ENCODE measurements at regions not wholly inside any gene's neighbourhood (a gene's known extent, or its start where the extent isn't known, plus 50 kb on each side); places are given as distances from the start of the nearest gene placed in this dataset.

DNA sequence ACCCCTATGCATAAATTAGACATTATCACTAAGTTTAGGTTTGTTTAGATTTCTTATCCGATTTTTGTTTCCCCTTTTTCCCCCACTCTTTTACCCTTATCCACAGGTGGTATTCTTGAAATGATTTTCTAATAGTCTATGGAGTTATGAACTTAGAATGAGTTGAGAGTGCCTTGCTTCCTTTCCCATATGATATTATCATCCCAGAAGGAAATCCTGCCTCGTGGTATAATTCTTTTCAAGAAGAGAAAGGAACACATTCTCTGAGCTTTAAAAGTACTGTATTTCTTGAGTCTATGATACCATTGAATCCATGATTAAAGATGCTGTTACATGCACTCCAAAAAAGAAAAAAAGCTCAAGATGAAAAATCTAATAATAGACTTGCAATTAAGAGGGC is 76.9 kb upstream of the ADAMTSL1 start:
- H3K9me3 ChIP-seq (ENCODE audit: insufficient read depth, low read length): no peaks in the 10 kb centered on the region
- no peaks in the 10 kb centered on the region for H3K79me2 ChIP-seq (ENCODE audit: insufficient read depth, low read length)
- H3K9ac ChIP-seq (ENCODE audit: low read length): no peak overlapping the region
- H3K36me3 ChIP-seq (ENCODE audit: low read length): no peaks in the 10 kb centered on the region
- H3K4me3 ChIP-seq (ENCODE audit: insufficient read depth, low read length, poor library complexity, severe bottlenecking): no peak overlapping the region
- H3K27ac ChIP-seq (ENCODE audit: low read depth, low read length): no peak overlapping the region
- no peak overlapping the region for H2AFZ ChIP-seq (ENCODE audit: low read depth, low read length, severe bottlenecking)
- H3K4me2 ChIP-seq (ENCODE audit: low read depth, low read length, poor library complexity, severe bottlenecking): no peak overlapping the region
- H3K27me3 ChIP-seq (ENCODE audit: low read length): no peaks in the 10 kb centered on the region
- no peak for TF ChIP-seq EZH2phosphoT487 (conservative IDR thresholded peaks at IDR 0.05; ENCODE audit: low read length)
- TF ChIP-seq, protein P1, sequence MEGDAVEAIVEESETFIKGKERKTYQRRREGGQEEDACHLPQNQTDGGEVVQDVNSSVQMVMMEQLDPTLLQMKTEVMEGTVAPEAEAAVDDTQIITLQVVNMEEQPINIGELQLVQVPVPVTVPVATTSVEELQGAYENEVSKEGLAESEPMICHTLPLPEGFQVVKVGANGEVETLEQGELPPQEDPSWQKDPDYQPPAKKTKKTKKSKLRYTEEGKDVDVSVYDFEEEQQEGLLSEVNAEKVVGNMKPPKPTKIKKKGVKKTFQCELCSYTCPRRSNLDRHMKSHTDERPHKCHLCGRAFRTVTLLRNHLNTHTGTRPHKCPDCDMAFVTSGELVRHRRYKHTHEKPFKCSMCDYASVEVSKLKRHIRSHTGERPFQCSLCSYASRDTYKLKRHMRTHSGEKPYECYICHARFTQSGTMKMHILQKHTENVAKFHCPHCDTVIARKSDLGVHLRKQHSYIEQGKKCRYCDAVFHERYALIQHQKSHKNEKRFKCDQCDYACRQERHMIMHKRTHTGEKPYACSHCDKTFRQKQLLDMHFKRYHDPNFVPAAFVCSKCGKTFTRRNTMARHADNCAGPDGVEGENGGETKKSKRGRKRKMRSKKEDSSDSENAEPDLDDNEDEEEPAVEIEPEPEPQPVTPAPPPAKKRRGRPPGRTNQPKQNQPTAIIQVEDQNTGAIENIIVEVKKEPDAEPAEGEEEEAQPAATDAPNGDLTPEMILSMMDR (IDR thresholded peaks at IDR 0.05; ENCODE audit: insufficient read depth, low read length, poor library complexity, severe bottlenecking): no peak
- H4K20me1 ChIP-seq (ENCODE audit: low read depth, low read length): no peaks in the 10 kb centered on the region
- H3F3A ChIP-seq (ENCODE audit: insufficient read depth): no peaks in the 10 kb centered on the region
- no peaks in the 10 kb centered on the region for H3K9me2 ChIP-seq (replicated peaks; ENCODE audit: insufficient read depth, low read length)

DNA sequence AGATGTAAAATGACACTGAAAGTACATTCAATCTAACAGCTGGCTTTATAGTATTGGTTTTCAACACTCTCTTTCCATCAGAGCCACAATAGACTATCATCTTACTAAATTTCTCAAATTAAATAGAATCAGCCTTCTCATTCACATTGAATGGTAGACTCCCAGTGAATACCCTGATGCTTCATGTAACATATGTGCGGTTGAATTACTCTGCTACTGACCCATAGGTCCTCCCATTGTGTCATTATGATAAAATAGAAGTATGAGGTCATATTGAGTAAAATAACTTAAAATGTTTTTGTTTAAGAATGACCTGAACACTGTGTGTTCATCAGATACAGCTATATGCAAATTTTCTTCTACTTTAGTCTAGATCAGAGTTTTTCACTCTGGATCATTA is 75.9 kb upstream of the ADAMTSL1 start:
- no peak overlapping the region for H3K9ac ChIP-seq (ENCODE audit: low read length)
- no peaks in the 10 kb centered on the region for H3F3A ChIP-seq (ENCODE audit: insufficient read depth)
- H3K4me2 ChIP-seq (ENCODE audit: low read depth, low read length, poor library complexity, severe bottlenecking): no peak overlapping the region
- no peak overlapping the region for H2AFZ ChIP-seq (ENCODE audit: low read depth, low read length, severe bottlenecking)
- no peaks in the 10 kb centered on the region for H3K36me3 ChIP-seq (ENCODE audit: low read length)
- no peak overlapping the region for H3K4me3 ChIP-seq (ENCODE audit: insufficient read depth, low read length, poor library complexity, severe bottlenecking)
- H3K9me3 ChIP-seq (ENCODE audit: insufficient read depth, low read length): no peaks in the 10 kb centered on the region
- no peak overlapping the region for H3K27ac ChIP-seq (ENCODE audit: low read depth, low read length)
- TF ChIP-seq, protein P1 (IDR thresholded peaks at IDR 0.05; ENCODE audit: insufficient read depth, low read length, poor library complexity, severe bottlenecking): no peak
- no peak for TF ChIP-seq EZH2phosphoT487 (conservative IDR thresholded peaks at IDR 0.05; ENCODE audit: low read length)
- H3K27me3 ChIP-seq (ENCODE audit: low read length): no peaks in the 10 kb centered on the region
- no peaks in the 10 kb centered on the region for H3K79me2 ChIP-seq (ENCODE audit: insufficient read depth, low read length)
- H3K9me2 ChIP-seq (replicated peaks; ENCODE audit: insufficient read depth, low read length): no peaks in the 10 kb centered on the region
- H4K20me1 ChIP-seq (ENCODE audit: low read depth, low read length): no peaks in the 10 kb centered on the region

DNA sequence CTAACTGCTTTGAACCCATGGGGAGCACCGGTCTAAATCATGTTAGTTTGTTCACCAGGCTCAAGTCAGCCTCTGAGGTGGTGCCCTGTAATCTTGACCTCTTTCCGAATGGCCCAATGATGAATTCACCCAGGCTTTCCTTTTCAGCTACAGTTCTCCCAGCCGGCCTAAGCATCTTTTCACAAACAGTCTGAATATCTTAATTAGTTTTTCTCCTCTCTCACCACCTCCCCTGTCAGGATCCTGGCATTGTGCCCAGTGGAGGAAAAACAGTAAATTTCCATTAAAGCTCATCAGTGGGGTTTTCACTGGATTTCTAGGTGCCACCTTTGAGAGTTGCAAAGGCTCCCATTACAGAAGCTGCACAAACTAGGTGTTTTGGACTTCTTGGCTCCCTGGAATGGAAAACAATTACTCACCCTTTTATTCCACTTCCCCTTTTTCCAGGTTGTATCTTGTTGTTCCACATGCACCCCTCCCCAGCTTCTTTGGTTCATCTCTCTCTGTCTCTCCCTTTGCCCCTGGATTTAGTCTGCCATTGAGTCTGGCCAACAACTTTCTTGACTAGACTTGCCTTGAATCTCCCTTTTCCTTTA is 69.4 kb upstream of the ADAMTSL1 start:
- H3K4me2 ChIP-seq (ENCODE audit: low read depth, low read length, poor library complexity, severe bottlenecking): no peak overlapping the region
- no peak overlapping the region for H3K27ac ChIP-seq (ENCODE audit: low read depth, low read length)
- no peaks in the 10 kb centered on the region for H4K20me1 ChIP-seq (ENCODE audit: low read depth, low read length)
- H3F3A ChIP-seq (ENCODE audit: insufficient read depth): no peaks in the 10 kb centered on the region
- no peaks in the 10 kb centered on the region for H3K9me3 ChIP-seq (ENCODE audit: insufficient read depth, low read length)
- no peak overlapping the region for H3K4me3 ChIP-seq (ENCODE audit: insufficient read depth, low read length, poor library complexity, severe bottlenecking)
- no peak for TF ChIP-seq EZH2phosphoT487 (conservative IDR thresholded peaks at IDR 0.05; ENCODE audit: low read length)
- TF ChIP-seq, protein P1 (IDR thresholded peaks at IDR 0.05; ENCODE audit: insufficient read depth, low read length, poor library complexity, severe bottlenecking): no peak
- no peak overlapping the region for H2AFZ ChIP-seq (ENCODE audit: low read depth, low read length, severe bottlenecking)
- H3K9me2 ChIP-seq (replicated peaks; ENCODE audit: insufficient read depth, low read length): no peaks in the 10 kb centered on the region
- H3K9ac ChIP-seq (ENCODE audit: low read length): no peak overlapping the region
- H3K36me3 ChIP-seq (ENCODE audit: low read length): no peaks in the 10 kb centered on the region
- no peaks in the 10 kb centered on the region for H3K79me2 ChIP-seq (ENCODE audit: insufficient read depth, low read length)
- H3K27me3 ChIP-seq (ENCODE audit: low read length): no peaks in the 10 kb centered on the region

All from SU-DHL-6 (cell line).